Right lobe of liver (tissue), 6 donors: ENCODE measurements at regions not wholly inside any gene's neighbourhood (a gene's known extent, or its start where the extent isn't known, plus 50 kb on each side); places are given as distances from the start of the nearest gene placed in this dataset.
A peak's percentile ranks its signal among the peaks of the same experiment; 100 is the strongest.

ENCODE experiments used
- ATAC-seq, 4 donors: fragments of 200-7000 bp; cut with Tn5 transposase; one replicate each; pipeline ENCODE4 v1.9.1; 2020; ENCODE audit warnings: mild to moderate bottlenecking in 4 of 4, moderate library complexity in 4 of 4
- DNase-seq, 3 donors: peaks; one replicate each; pipeline ENCODE4 v3.0.0-alpha.2; 2020
- H3K27ac ChIP-seq, 3 donors: fragments of 200-600 bp; one replicate each; pipeline ENCODE4 v1.8.0; 2022
- H3K27me3 ChIP-seq, 2 donors: fragments of 200-600 bp; one replicate each; pipeline ENCODE4 v1.8.0; 2022
- H3K36me3 ChIP-seq, 4 donors: fragments of 200-600 bp; sonication (generic) in 1 of 4; one replicate each; pipeline versions ENCODE4 v1.5.1 to v1.8.0; 2017 to 2022; ENCODE audit warnings: control low read depth in 1 of 4
- H3K4me1 ChIP-seq, 4 donors: fragments of 200-600 bp; sonication (generic) in 1 of 4; one replicate each; pipeline versions ENCODE4 v1.5.1 to v1.8.0; 2017 to 2022; ENCODE audit warnings: control low read depth in 1 of 4
- H3K4me3 ChIP-seq, 3 donors: fragments of 200-600 bp; one replicate each; pipeline ENCODE4 v1.8.0; 2022
- H3K9me3 ChIP-seq, 4 donors: fragments of 200-600 bp; sonication (generic) in 1 of 4; one replicate each; pipeline versions ENCODE4 v1.5.1 to v1.8.0; 2017 to 2022; ENCODE audit warnings: control low read depth in 1 of 4
- CTCF ChIP-seq, 4 donors: fragments of 200-600 bp in 3 of 4; fragments of 450-650 bp in 1 of 4; IDR thresholded peaks; one replicate each; pipeline versions ENCODE4 v1.5.1 to v1.8.0; 2016 to 2022; ENCODE audit warnings: antibody characterized with exemption in 4 of 4, mild to moderate bottlenecking in 2 of 4
- POLR2A ChIP-seq: fragments of 450-650 bp; IDR thresholded peaks from one replicate; pipeline ENCODE4 v1.6.1; 2017; ENCODE audit warnings: antibody characterized with exemption, mild to moderate bottlenecking
- WGBS: methylation state at CpG from one replicate; pipeline ENCODE4 v1.1.6; 2018; ENCODE audit warnings: low coverage, low lambda C conversion rate; ENCODE audit not compliant: insufficient coverage; ENCODE audit errors: missing lambda C conversion rate; 5-methylcytosine and 5-hydroxymethylcytosine counted together
- intact Hi-C, 2 donors: fragments of 100-400 bp; cut with DNase I; formaldehyde crosslinking; loops; one replicate each; pipeline versions ENCODE4 v1.11.2 to v1.14.1; 2022
- donor health status: DM: no; HTN: yes; CAD: no.
- donor health status: DM: no; HTN: no; CAD: no.
- donor health status: DM: no; HTN: no; CAD: no.
- donor health status: DM: no; HTN: yes; CAD: no.
- donor health status: DM: no; HTN: yes; CAD: no.

- no peak for DNase-seq
- no peaks in the 10 kb centered on the region for H3K27me3 ChIP-seq
- whole genome bisulfite sequencing, result 66% methylated on average over 6 of the region's 6 CpGs
- intact Hi-C loops, result no loop called here
- no peak overlapping the region for H3K27ac ChIP-seq
- ATAC-seq, result peak in 1 of 4 donors; percentile 36
- no peak for TF ChIP-seq CTCF (IDR thresholded peaks at IDR 0.05)
- TF ChIP-seq POLR2A, result no peak
- no peaks in the 10 kb centered on the region for H3K9me3 ChIP-seq
- peaks cover 0 to under 1% (median 0%) of the 10 kb centered on the region in 4 donors for H3K4me1 ChIP-seq
- H3K36me3 ChIP-seq, result no peaks in the 10 kb centered on the region
- H3K4me3 ChIP-seq, result no peak overlapping the region
Measured at GRCh38 chr12:103181366-103182152, 224.1 kb downstream of the ASCL1 start.

DNA sequence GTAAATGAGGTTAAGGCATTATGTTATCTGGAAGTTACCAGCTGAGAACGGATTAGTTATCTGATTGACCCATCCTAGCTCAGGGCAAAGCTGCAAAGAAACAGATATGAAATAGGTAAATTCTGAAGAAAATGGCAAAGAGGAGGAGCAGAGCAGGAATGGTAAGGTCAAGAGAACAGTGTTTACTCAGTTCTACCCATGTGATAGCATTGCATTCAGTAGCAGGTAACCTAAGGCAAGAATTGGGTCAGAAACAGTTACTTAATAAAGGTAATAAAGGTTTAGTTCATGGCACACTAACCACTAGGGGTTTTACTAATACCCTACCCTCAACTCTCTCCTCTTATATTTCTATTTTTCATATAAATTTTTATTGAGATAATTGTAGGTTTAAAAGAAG, 224.8 kb downstream of the ASCL1 start:
- intact Hi-C loops, result no loop called here
- ATAC-seq, result peak; percentile 37 to 89 (median 58)
- H3K4me1 ChIP-seq, result no peaks in the 10 kb centered on the region
- TF ChIP-seq CTCF (IDR thresholded peaks at IDR 0.05), result no peak
- no peak for TF ChIP-seq POLR2A
- no peaks in the 10 kb centered on the region for H3K36me3 ChIP-seq
- no peak overlapping the region for H3K4me3 ChIP-seq
- H3K27ac ChIP-seq, result no peak overlapping the region
- WGBS, result 21% methylated on average over 1 of the region's 1 CpG
- no peaks in the 10 kb centered on the region for H3K27me3 ChIP-seq
- no peaks in the 10 kb centered on the region for H3K9me3 ChIP-seq
- DNase-seq, result no peak

- intact Hi-C loops, result no loop called here
- WGBS, result 75% methylated on average over 4 of the region's 4 CpGs
- TF ChIP-seq POLR2A (no peak), CTCF (IDR thresholded peaks at IDR 0.05) (no peak)
- Histone ChIP-seq H3K9me3 (no peaks in the 10 kb centered on the region), H3K27me3 (no peaks in the 10 kb centered on the region), H3K36me3 (no peaks in the 10 kb centered on the region), H3K4me3 (no peak overlapping the region), H3K4me1 (no peaks in the 10 kb centered on the region), H3K27ac (no peak overlapping the region)
- ATAC-seq, result no peak
- no peak for DNase-seq
Measured at GRCh38 chr12:103196467-103196866, 239.0 kb downstream of the ASCL1 start.

GRCh38 chr12:103197725-103198388, 240.4 kb downstream of the ASCL1 start:
- Histone ChIP-seq H3K4me1 (no peaks in the 10 kb centered on the region), H3K36me3 (no peaks in the 10 kb centered on the region), H3K9me3 (no peaks in the 10 kb centered on the region), H3K27me3 (no peaks in the 10 kb centered on the region), H3K27ac (no peak overlapping the region), H3K4me3 (no peak overlapping the region)
- no peak for ATAC-seq
- TF ChIP-seq POLR2A, result no peak
- TF ChIP-seq CTCF (IDR thresholded peaks at IDR 0.05), result no peak
- intact Hi-C loops, result no loop called here
- DNase-seq, result no peak
- 76% methylated on average over 3 of the region's 3 CpGs for WGBS
